Esophagus muscularis mucosa (tissue), 4 donors: ENCODE measurements at regions not wholly inside any gene's neighbourhood (a gene's known extent, or its start where the extent isn't known, plus 50 kb on each side); places are given as distances from the start of the nearest gene placed in this dataset.
"Not testable (repeated sequence)": the region's sequence is repeated elsewhere in the genome, so short reads cannot be mapped to it uniquely, and the experiment has no call there.

Experiments used
- DNase-seq: peaks from one replicate; pipeline ENCODE4 v3.0.0-alpha.2; 2017; ENCODE audit errors: extremely low spot score
- H3K27ac ChIP-seq, 4 donors: fragments of 200-600 bp; sonication (generic); replicated peaks in 1 of 4; 1 replicate in 3 of 4; 2 replicates in 1 of 4; pipeline ENCODE4 v1.5.1; 2016 to 2019; ENCODE audit warnings: mild to moderate bottlenecking in 1 of 4
- H3K27me3 ChIP-seq, 4 donors: fragments of 200-600 bp; sonication (generic); one replicate each; pipeline versions ENCODE4 v1.5.1 to v1.6.0; 2016 to 2019
- H3K36me3 ChIP-seq, 4 donors: fragments of 200-600 bp; sonication (generic); one replicate each; pipeline ENCODE4 v1.5.1; 2016 to 2019
- H3K4me1 ChIP-seq, 4 donors: fragments of 200-600 bp; sonication (generic); one replicate each; pipeline ENCODE4 v1.5.1; 2016 to 2019
- H3K4me3 ChIP-seq, 4 donors: fragments of 200-600 bp; sonication (generic); 1 replicate in 2 of 4; 2 replicates in 2 of 4; pipeline ENCODE4 v1.5.1; 2016 to 2019; ENCODE audit warnings: mild to moderate bottlenecking in 4 of 4, moderate library complexity in 1 of 4
- H3K9me3 ChIP-seq, 4 donors: fragments of 200-600 bp; sonication (generic); 1 replicate in 3 of 4; 2 replicates in 1 of 4; pipeline ENCODE4 v1.5.1; 2016 to 2019
- EP300 ChIP-seq: sonication (generic); formaldehyde crosslinking; IDR thresholded peaks from one replicate; pipeline ENCODE4 v1.6.1; 2017; ENCODE audit warnings: antibody characterized with exemption
- POLR2A ChIP-seq: fragments of 450-650 bp; IDR thresholded peaks from one replicate; pipeline ENCODE4 v1.6.1; 2017; ENCODE audit warnings: antibody characterized with exemption, moderate library complexity, mild to moderate bottlenecking, low read depth
- POLR2AphosphoS5 ChIP-seq, 2 donors: sonication (generic); formaldehyde crosslinking; IDR thresholded peaks; one replicate each; pipeline ENCODE4 v1.6.1; 2017; ENCODE audit warnings: antibody characterized with exemption in 2 of 2
- WGBS: methylation state at CpG from one replicate; pipeline ENCODE4 v1.1.5; 2018; 5-methylcytosine and 5-hydroxymethylcytosine counted together
- intact Hi-C: fragments of 100-400 bp; cut with DNase I; formaldehyde crosslinking; loops from one replicate; pipeline ENCODE4 v1.15.1; 2023
- TF ChIP-seq, protein P1 (sequence below), 3 experiments: fragments of 200-600 bp in 2 of 3; fragments of 450-650 bp in 1 of 3; sonication (generic) in 2 of 3; IDR thresholded peaks; one replicate each; pipeline ENCODE4 v1.5.1; 2017 to 2019; ENCODE audit warnings: antibody characterized with exemption in 3 of 3, mild to moderate bottlenecking in 2 of 3, moderate library complexity in 1 of 3

DNA sequence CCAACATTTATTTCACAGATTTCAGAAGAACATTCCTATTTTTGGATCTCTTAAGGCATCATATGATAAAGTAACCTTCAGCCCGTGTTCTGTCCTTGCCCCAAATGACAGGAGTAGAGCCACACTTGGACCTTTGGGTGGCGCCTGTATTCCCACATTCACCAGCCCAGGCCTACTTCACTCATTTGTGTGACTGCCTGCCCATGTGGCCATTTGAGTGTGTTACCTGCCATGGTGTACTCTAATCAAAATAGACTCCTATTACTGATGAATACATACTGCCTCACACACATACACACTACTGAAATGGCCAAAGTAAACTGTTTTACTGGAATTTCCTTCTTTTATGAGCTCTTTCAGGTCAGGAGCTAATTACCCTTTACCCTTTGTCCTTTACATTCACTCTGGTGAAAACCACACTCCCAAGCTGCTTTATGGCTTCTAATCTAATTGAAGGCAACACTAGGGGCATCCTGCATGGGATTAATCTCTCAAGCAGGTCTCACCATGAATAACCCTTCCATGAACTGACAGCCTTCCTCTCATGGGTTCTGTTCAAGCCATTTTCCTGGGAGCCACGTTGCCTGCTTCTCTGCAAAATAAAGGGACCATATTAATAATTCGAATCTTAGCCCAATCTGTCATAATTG is 271.0 kb upstream of the GALNT5 start:
- TF ChIP-seq POLR2AphosphoS5 (IDR thresholded peaks at IDR 0.05) (no peak), EP300 (no peak), POLR2A (no peak)
- TF ChIP-seq, protein P1, sequence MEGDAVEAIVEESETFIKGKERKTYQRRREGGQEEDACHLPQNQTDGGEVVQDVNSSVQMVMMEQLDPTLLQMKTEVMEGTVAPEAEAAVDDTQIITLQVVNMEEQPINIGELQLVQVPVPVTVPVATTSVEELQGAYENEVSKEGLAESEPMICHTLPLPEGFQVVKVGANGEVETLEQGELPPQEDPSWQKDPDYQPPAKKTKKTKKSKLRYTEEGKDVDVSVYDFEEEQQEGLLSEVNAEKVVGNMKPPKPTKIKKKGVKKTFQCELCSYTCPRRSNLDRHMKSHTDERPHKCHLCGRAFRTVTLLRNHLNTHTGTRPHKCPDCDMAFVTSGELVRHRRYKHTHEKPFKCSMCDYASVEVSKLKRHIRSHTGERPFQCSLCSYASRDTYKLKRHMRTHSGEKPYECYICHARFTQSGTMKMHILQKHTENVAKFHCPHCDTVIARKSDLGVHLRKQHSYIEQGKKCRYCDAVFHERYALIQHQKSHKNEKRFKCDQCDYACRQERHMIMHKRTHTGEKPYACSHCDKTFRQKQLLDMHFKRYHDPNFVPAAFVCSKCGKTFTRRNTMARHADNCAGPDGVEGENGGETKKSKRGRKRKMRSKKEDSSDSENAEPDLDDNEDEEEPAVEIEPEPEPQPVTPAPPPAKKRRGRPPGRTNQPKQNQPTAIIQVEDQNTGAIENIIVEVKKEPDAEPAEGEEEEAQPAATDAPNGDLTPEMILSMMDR (IDR thresholded peaks at IDR 0.05), result no peak
- Histone ChIP-seq H3K27me3 (no peaks in the 10 kb centered on the region), H3K36me3 (no peaks in the 10 kb centered on the region), H3K4me3 (no peak overlapping the region), H3K27ac (no peak overlapping the region), H3K9me3 (no peaks in the 10 kb centered on the region), H3K4me1 (no peaks in the 10 kb centered on the region)
- DNase-seq, result no peak
- intact Hi-C loops, result no loop called here
- 80% methylated on average over 4 of the region's 4 CpGs for WGBS

DNA sequence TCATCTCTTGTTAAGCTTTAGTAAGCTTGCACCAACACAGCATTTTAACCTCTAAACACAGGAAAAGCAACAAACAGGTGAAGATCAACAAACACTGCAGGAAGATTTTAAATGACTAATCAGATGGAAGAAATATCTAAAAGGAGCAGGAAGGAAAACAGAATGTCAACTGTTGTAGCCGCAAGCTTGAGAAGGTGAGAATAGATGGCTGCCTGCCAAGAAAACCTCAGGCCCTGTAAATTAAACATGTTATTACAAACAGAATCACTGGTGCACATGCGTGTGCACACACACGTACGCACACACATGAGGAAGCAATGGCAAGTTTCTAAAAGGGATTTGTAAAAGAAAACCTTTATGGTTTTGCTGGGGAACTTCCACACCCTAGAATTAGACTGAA is 257.8 kb upstream of the GALNT5 start:
- no peak for TF ChIP-seq POLR2A
- no peak for TF ChIP-seq EP300
- TF ChIP-seq POLR2AphosphoS5 (IDR thresholded peaks at IDR 0.05), result no peak
- TF ChIP-seq, protein P1 (IDR thresholded peaks at IDR 0.05), result no peak
- intact Hi-C loops, result no loop called here
- no peaks in the 10 kb centered on the region for H3K4me1 ChIP-seq
- no peak overlapping the region for H3K4me3 ChIP-seq
- no peaks in the 10 kb centered on the region for H3K36me3 ChIP-seq
- H3K9me3 ChIP-seq, result no peaks in the 10 kb centered on the region
- no peak for DNase-seq
- no peak overlapping the region for H3K27ac ChIP-seq
- 66% methylated on average over 4 of the region's 4 CpGs for WGBS
- H3K27me3 ChIP-seq, result no peaks in the 10 kb centered on the region

DNA sequence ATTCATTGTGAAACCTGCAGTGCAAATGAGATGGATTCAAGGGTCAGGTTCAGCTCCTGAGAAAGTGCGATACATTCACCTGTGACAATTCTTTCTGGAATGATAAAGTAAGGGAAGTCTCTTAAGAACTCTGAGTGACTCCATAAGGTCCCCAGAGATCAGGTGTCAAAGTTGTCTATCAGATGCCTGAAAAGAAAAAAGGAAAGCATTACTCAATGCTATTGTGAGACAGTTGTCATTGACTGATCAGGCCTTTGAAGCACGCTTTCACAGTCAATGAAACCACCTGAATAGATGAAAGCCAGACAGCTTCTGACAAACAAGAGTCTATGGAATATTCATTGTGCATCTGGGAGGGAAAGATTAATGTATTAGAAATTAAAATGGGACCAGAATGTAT is 252.7 kb upstream of the GALNT5 start:
- Histone ChIP-seq H3K9me3 (no peaks in the 10 kb centered on the region), H3K4me1 (no peaks in the 10 kb centered on the region), H3K27ac (no peak overlapping the region), H3K27me3 (no peaks in the 10 kb centered on the region), H3K4me3 (no peak overlapping the region), H3K36me3 (no peaks in the 10 kb centered on the region)
- no peak for DNase-seq
- WGBS, result 76% methylated on average over 2 of the region's 2 CpGs
- intact Hi-C loops, result no loop called here
- no peak for TF ChIP-seq POLR2AphosphoS5 (IDR thresholded peaks at IDR 0.05)
- no peak for TF ChIP-seq EP300
- no peak for TF ChIP-seq POLR2A
- TF ChIP-seq, protein P1 (IDR thresholded peaks at IDR 0.05), result no peak

DNA sequence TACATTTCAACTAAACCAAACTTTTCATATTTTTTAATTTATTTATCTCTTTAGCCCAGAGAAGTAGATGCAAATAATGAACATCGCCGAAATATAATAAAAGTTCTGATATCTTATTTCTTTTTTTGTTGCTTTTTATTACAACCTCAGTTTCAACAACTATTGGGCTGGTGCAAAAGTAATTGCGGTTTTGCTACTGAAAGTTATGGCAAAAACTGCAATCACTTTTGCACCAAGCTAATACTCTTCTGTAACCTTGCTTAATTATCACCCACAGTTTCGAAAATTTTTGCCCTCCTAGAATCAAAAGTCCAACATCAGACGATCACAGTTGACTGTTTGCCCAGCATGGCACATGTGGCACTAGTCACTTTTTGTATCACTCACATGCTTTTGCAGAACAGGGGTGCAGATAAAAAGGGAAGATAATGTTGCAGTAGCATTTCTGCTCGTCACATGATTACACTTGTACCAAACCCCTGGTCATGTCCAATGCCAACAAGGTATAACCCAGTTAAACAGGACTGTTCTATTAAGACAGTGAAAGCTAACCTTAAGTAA is 242.4 kb upstream of the GALNT5 start:
- no peaks in the 10 kb centered on the region for H3K27me3 ChIP-seq
- no peak for DNase-seq
- no peak overlapping the region for H3K27ac ChIP-seq
- H3K9me3 ChIP-seq, result no peaks in the 10 kb centered on the region
- intact Hi-C loops, result no loop called here
- TF ChIP-seq POLR2AphosphoS5 (IDR thresholded peaks at IDR 0.05), result no peak
- TF ChIP-seq, protein P1 (IDR thresholded peaks at IDR 0.05), result no peak
- no peak for TF ChIP-seq EP300
- TF ChIP-seq POLR2A, result no peak
- no peaks in the 10 kb centered on the region for H3K4me1 ChIP-seq
- H3K4me3 ChIP-seq, result no peak overlapping the region
- H3K36me3 ChIP-seq, result no peaks in the 10 kb centered on the region
- WGBS, result 85% methylated on average over 6 of the region's 6 CpGs

DNA sequence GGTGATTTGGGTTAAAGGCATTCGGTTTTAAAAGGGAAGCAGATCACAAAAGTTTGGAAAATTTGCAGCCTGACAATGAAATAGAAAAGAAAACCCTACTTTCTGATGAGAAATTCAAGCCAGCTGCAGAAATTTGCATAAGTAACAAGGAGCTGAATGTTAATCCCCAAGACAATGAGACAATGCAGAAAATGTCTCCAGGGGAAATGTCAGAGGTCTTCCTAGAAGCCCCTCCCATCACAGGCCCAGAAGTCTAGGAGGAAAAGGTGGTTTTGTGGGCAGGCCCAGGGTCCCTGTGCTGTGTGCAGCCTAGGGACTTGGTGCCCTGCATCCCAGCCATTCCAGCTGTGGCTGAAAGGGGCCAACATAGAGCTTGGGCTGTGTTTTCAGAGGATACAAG is 234.2 kb upstream of the GALNT5 start:
- H3K27ac ChIP-seq, DNase-seq, H3K4me3 ChIP-seq, H3K9me3 ChIP-seq, intact Hi-C loops, H3K4me1 ChIP-seq, H3K27me3 ChIP-seq, H3K36me3 ChIP-seq: not testable (repeated sequence)
- WGBS, result 80% methylated on average over 1 of the region's 1 CpG
